Osteoblast (primary cell): ENCODE measurements at regions not wholly inside any gene's neighbourhood (a gene's known extent, or its start where the extent isn't known, plus 50 kb on each side); places are given as distances from the start of the nearest gene placed in this dataset.

ENCODE experiments used
- DNase-seq: peaks from one replicate; pipeline ENCODE4 v3.0.0; 2011; ENCODE audit warnings: low spot score, mixed read lengths; ENCODE audit not compliant: insufficient read length; ENCODE audit errors: missing footprints
- H2AFZ ChIP-seq: 2 replicates; pipeline ENCODE4 v1.6.0; 2011; ENCODE audit warnings: mild to moderate bottlenecking, low read length
- H3K27ac ChIP-seq: 2 replicates; pipeline ENCODE4 v1.5.1; 2011; ENCODE audit warnings: mild to moderate bottlenecking, low read depth, low read length, moderate library complexity
- H3K27me3 ChIP-seq: 2 replicates; pipeline ENCODE4 v1.6.0; 2012; ENCODE audit warnings: mild to moderate bottlenecking, control low read depth, inconsistent platforms, low read length, moderate library complexity; ENCODE audit not compliant: insufficient read depth
- H3K36me3 ChIP-seq: 2 replicates; pipeline ENCODE4 v1.5.1; 2011; ENCODE audit warnings: mild to moderate bottlenecking, low read length, control low read depth, moderate library complexity; ENCODE audit not compliant: insufficient read depth
- H3K4me1 ChIP-seq: 2 replicates; pipeline ENCODE4 v1.5.1; 2011; ENCODE audit warnings: mild to moderate bottlenecking, low read length, control low read depth, moderate library complexity; ENCODE audit not compliant: insufficient read depth
- H3K4me2 ChIP-seq: 2 replicates; pipeline ENCODE4 v1.6.0; 2011; ENCODE audit warnings: mild to moderate bottlenecking, low read length; ENCODE audit not compliant: insufficient read depth
- H3K4me3 ChIP-seq: fragments of 200-600 bp; sonication (generic); 3 replicates; pipeline ENCODE4 v1.5.1; 2012; ENCODE audit warnings: mild to moderate bottlenecking, low read length, inconsistent platforms; ENCODE audit not compliant: insufficient read depth
- H3K79me2 ChIP-seq: 2 replicates; pipeline ENCODE4 v1.6.0; 2012; ENCODE audit warnings: mild to moderate bottlenecking, low read length, control low read depth, inconsistent platforms; ENCODE audit not compliant: insufficient read depth
- H3K9me3 ChIP-seq: 2 replicates; pipeline ENCODE4 v1.5.1; 2011; ENCODE audit warnings: low read depth, low read length, control low read depth
- H4K20me1 ChIP-seq: 2 replicates; pipeline ENCODE4 v1.6.0; 2012; ENCODE audit warnings: mild to moderate bottlenecking, low read length, control low read depth; ENCODE audit not compliant: insufficient read depth
- TF ChIP-seq, protein P1 (sequence below): IDR thresholded peaks from 2 replicates; pipeline ENCODE4 v1.5.1; 2011; ENCODE audit warnings: mild to moderate bottlenecking, low read depth, low read length, moderate library complexity; ENCODE audit errors: extremely low read depth

DNA sequence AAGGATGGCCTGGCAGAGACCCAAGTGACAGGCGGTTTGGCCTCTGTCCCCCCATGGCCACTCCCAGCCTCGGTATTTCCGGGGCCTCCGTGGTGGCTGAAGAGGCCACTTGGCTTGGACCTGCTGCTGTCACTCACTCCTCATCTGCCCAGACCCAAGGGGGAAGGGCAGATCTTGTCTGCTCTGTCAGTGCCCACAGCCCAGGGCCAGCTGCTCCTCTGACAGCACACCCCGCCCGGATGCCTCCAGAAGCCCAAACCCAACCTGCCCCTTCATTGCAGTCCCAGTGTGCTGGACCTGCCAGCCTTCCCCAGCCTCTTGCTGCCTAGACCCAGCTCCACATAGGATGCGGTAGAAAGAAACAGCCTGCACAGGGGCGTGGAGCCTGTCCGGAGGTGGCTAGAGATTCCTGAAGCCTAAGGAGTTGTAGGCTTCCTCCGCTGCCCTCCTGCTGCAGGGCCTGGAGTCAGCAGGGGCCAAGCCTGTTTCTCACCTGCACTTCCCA, 52.0 kb downstream of the MAGEF1 start:
- no peaks in the 10 kb centered on the region for H3K9me3 ChIP-seq
- no peak overlapping the region for H3K27ac ChIP-seq
- TF ChIP-seq, protein P1, sequence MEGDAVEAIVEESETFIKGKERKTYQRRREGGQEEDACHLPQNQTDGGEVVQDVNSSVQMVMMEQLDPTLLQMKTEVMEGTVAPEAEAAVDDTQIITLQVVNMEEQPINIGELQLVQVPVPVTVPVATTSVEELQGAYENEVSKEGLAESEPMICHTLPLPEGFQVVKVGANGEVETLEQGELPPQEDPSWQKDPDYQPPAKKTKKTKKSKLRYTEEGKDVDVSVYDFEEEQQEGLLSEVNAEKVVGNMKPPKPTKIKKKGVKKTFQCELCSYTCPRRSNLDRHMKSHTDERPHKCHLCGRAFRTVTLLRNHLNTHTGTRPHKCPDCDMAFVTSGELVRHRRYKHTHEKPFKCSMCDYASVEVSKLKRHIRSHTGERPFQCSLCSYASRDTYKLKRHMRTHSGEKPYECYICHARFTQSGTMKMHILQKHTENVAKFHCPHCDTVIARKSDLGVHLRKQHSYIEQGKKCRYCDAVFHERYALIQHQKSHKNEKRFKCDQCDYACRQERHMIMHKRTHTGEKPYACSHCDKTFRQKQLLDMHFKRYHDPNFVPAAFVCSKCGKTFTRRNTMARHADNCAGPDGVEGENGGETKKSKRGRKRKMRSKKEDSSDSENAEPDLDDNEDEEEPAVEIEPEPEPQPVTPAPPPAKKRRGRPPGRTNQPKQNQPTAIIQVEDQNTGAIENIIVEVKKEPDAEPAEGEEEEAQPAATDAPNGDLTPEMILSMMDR: no peak
- H3K4me3 ChIP-seq: no peak overlapping the region
- peak; percentile 76 for DNase-seq
- H3K79me2 ChIP-seq: no peaks in the 10 kb centered on the region
- H3K4me1 ChIP-seq: peaks cover 2% of the 10 kb centered on the region
- no peaks in the 10 kb centered on the region for H3K27me3 ChIP-seq
- no peaks in the 10 kb centered on the region for H4K20me1 ChIP-seq
- no peak overlapping the region for H2AFZ ChIP-seq
- no peaks in the 10 kb centered on the region for H3K36me3 ChIP-seq
- no peak overlapping the region for H3K4me2 ChIP-seq

DNA sequence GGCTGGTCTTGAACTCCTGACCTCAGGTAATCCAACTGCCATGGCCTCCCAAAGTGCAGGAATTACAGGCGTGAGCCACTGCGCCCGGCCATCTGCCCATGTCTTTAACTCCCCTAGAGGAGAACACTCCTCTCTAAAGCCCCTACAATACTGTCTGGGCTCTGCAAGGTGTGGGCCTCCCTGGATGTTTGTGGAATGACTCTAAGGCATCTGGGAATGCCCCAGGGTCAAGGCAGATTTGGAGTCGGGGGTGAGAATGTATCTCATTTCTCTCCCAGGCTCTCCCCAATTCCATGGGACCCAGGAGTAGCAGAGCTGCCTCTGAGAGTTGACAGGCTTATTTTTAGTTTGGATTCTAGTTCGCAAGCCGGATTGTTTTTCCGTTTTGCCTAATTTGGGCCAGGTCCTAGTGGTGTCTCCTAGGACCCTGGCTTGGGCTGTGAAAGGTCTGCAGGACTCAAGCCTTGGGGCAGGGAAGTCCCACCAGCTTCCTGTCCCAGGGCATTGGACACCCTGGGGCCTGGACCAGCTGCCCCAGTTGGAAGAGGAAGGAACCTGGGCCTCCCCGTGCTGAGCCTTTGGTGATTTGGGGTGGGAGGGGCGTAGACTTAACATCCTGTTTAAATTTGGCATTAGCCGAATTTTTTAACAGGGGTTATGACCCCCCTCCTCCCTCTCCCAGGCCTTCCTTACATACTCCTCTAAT, 53.5 kb downstream of the MAGEF1 start:
- H3K4me1 ChIP-seq: peaks cover 2% of the 10 kb centered on the region
- no peak overlapping the region for H2AFZ ChIP-seq
- H3K36me3 ChIP-seq: no peaks in the 10 kb centered on the region
- H3K4me2 ChIP-seq: no peak overlapping the region
- no peak for DNase-seq
- H3K4me3 ChIP-seq: no peak overlapping the region
- no peaks in the 10 kb centered on the region for H3K27me3 ChIP-seq
- TF ChIP-seq, protein P1: no peak
- H3K9me3 ChIP-seq: no peaks in the 10 kb centered on the region
- H3K79me2 ChIP-seq: no peaks in the 10 kb centered on the region
- no peaks in the 10 kb centered on the region for H4K20me1 ChIP-seq
- no peak overlapping the region for H3K27ac ChIP-seq

DNA sequence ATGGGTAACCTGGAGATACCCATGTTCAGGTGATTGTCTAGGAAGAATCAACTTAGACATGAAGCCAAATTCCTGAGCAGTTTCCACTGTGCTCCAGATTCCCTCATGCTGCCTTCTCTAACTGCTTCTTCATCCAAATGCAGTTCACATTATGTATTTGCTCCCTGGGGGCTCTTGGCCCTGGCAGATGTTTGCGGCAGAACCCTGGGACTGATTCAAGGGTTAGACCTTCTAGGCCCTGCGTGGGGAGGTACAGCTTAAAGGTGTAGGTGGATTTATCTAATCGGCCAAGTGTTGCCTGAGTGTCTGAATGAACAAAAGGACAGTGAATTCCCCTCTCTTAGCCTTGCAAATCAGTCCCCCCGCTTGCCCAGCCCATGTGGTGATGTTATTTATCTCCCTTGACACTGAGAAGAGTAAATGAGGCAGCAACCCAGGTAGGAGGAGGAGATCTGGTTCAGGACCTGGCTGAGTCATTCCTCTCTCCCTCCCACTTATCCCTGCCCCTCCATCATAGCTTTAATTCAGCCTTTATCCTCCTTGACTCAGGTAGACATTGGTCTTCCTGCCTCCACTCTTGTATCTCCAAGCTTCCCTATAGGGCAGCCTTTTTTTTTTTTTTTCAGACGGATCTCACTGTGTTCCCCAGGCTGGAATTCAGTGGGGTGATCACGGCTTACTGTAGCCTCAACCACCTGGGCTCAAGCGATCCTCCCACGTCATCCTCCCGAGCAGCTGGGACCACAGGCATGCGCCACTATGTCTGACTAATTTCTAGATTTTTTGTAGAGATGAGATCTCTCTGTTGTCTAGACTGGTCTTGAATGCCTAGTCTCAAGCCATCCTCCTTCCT, 54.8 kb downstream of the MAGEF1 start:
- Histone ChIP-seq H3K36me3 (no peaks in the 10 kb centered on the region), H3K27ac (no peak overlapping the region), H3K27me3 (no peaks in the 10 kb centered on the region), H3K4me1 (peaks cover 2% of the 10 kb centered on the region), H4K20me1 (no peaks in the 10 kb centered on the region), H3K4me2 (no peak overlapping the region), H3K4me3 (no peak overlapping the region), H2AFZ (no peak overlapping the region), H3K79me2 (no peaks in the 10 kb centered on the region), H3K9me3 (no peaks in the 10 kb centered on the region)
- TF ChIP-seq, protein P1: no peak
- DNase-seq: no peak

DNA sequence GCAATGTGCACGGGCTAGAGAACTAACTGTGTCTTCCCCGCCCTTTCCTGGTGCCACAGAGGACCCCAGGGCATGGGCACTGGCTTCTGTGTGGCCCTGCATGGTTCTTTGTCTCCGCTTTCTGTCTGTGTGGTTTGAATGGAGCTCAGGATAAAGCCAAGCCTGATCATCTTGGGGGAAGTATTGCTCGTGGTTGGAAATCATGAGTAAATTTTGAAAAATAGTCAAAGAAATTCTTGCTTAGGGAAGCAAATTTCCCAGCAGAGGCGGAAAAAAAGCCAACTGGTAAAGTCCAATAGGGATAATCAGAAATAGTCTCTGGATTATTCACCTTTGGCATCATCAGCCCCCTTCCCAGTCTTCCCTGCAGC, 55.4 kb downstream of the MAGEF1 start:
- TF ChIP-seq, protein P1: no peak
- Histone ChIP-seq H3K27me3 (no peaks in the 10 kb centered on the region), H3K27ac (no peak overlapping the region), H3K4me1 (peaks cover 2% of the 10 kb centered on the region), H3K36me3 (no peaks in the 10 kb centered on the region), H3K4me2 (no peak overlapping the region), H4K20me1 (no peaks in the 10 kb centered on the region), H3K4me3 (no peak overlapping the region), H2AFZ (no peak overlapping the region), H3K79me2 (no peaks in the 10 kb centered on the region), H3K9me3 (no peaks in the 10 kb centered on the region)
- DNase-seq: no peak
